ENCODE measurements at regions not wholly inside any gene's neighbourhood (a gene's known extent, or its start where the extent isn't known, plus 50 kb on each side); places are given as distances from the start of the nearest gene placed in this dataset.

DNA sequence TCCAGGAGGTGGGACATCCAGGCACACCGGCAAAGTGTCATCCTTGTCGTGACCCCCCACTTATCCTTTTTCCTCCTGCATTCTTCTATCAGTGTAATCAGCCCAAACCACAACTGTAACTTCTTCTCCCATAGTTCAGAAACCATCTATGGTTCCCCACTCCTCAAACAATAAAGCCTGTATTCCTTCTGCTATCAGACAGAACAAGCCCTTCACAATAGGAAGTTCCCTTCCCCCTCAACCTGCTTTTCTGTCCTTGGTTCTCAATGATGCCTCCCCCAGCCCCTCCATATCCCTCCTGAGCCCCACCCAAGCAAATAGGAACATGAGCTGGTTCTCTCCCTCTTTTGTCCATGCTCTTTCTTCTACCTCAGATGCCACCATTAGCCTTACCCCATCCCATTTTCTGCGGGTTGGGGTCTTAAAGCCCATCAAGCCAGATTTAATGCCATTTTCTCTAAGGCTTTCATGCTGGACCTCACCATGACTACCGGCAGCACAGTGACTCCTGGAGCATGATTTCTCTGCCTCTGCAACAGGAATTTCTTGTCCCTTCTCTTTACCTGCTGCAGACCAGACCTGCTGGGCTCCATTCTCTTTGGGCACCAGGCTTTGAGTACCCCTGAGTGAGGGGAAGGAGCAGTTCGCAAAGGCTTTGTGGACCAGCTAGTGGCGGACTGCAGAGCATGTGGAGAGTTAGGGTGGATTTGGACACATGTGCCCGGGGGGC is 92.8 kb upstream of the PAX2 start:
- H3K27ac ChIP-seq, result no peak overlapping the region
- no peak for TF ChIP-seq ZFX (IDR thresholded peaks at IDR 0.05; ENCODE audit: borderline replicate concordance)
- TF ChIP-seq, protein P1, sequence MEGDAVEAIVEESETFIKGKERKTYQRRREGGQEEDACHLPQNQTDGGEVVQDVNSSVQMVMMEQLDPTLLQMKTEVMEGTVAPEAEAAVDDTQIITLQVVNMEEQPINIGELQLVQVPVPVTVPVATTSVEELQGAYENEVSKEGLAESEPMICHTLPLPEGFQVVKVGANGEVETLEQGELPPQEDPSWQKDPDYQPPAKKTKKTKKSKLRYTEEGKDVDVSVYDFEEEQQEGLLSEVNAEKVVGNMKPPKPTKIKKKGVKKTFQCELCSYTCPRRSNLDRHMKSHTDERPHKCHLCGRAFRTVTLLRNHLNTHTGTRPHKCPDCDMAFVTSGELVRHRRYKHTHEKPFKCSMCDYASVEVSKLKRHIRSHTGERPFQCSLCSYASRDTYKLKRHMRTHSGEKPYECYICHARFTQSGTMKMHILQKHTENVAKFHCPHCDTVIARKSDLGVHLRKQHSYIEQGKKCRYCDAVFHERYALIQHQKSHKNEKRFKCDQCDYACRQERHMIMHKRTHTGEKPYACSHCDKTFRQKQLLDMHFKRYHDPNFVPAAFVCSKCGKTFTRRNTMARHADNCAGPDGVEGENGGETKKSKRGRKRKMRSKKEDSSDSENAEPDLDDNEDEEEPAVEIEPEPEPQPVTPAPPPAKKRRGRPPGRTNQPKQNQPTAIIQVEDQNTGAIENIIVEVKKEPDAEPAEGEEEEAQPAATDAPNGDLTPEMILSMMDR (IDR thresholded peaks at IDR 0.05), result no peak

DNA sequence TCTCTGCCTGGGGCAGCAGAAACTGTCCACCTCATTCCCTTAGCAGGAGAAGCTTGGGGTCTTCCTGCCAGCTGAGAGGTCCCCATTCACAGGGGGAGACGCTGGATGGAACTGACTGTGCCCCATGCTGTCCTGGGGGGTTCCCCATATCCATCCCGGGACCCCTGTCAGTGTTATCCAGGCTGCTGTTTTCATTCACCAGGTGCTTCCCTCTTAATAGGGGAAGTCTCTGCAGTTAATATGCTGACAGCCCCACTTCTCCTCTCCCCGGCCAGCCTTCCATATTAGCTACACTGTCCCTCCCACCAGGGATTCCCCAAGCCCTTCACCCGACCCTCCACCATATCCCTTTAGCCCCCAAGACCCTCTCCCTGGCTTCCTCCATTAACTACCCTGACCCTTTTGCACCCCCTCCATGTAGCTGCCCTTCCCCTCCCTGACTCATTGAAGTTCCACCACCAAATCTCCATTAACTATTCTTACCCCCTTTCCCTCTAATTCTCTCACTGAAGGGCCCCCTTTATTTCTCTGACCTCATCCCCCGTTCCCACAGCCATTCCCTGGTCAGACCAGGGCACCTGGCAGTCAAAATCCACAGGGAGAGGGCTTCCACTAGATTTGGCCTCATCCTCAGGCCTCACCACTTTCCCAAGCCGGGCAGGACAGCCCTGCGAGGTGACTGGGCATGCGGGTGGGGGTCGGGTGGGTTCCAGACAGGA is 92.0 kb upstream of the PAX2 start:
- no peak for TF ChIP-seq ZFX (IDR thresholded peaks at IDR 0.05; ENCODE audit: borderline replicate concordance)
- TF ChIP-seq, protein P1 (IDR thresholded peaks at IDR 0.05), result no peak
- H3K27ac ChIP-seq, result no peak overlapping the region

DNA sequence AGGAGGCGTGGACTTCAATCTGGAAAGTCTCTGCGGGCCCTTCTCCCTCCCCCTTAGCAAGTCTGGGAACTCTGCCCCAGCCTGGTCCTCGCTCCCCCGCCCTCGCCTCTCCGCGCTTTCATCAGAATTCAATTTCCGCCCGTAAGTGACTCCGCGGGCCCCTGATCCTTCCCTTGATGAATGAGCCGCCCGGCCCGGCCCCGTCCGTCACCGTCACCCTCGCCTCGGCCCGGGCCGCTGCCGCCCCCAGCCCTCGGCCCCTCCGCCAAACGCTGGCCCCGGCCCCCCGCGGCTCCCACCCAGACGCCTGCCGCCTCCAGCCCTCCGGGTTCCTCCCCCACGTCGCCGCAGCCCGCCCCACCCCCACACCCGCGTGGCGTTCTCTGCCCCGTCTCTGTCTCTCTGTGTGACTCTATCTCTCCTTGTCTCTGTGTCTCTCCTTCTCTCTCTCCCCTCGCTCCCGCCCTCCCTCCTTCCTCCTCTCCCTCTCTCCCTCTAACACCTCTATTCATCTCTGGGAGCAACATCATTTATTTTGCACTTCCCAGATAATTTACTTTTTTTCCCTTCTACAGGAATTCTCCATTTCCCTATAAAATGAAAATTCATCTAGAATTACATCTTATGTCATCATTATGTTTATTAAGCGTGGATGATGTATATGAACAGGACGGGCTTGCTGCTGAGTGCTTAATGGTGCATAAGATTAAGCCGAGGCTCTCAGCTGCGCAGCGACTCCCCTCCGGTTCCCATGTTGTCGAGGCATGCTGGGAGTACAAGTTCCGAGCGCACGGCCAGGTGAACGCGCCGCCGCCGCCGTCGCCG is 91.2 kb upstream of the PAX2 start:
- H3K27ac ChIP-seq, result no peak overlapping the region

DNA sequence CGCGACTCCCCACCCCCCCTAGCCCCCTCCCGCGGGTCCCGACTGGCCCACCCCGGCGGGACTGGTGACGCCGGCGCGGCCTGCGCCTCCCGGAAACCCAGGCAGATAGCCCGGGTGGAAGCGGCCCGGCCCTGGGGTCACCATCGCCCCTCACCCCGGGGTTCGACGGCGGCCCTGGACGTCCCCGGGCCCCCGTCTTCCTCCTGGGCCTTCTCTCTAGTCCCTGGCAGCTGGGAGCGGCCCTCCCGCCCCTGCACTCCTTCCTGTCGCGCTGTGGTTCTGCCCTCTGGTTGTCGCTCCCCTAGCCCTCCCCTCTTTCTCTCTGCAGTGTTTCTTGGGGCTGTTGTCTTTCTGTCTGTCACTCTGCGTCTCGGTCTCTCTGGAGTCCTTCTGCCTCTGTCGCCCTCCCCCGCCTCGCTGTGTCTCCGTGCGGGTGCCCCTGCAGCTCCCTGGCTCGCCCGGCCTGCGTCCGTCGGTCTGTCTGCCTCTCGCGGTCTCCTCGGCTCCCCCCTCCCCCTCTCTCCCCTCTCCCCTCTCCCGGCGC is 90.5 kb upstream of the PAX2 start:
- TF ChIP-seq, protein P1 (IDR thresholded peaks at IDR 0.05), result no peak
- TF ChIP-seq ZFX (IDR thresholded peaks at IDR 0.05; ENCODE audit: borderline replicate concordance), result no peak
- H3K27ac ChIP-seq, result no peak overlapping the region

More for the DNA sequence above, 91.2 kb upstream of the PAX2 start:
- TF ChIP-seq, protein P1 (IDR thresholded peaks at IDR 0.05), result no peak
- no peak for TF ChIP-seq ZFX (IDR thresholded peaks at IDR 0.05; ENCODE audit: borderline replicate concordance)

DNA sequence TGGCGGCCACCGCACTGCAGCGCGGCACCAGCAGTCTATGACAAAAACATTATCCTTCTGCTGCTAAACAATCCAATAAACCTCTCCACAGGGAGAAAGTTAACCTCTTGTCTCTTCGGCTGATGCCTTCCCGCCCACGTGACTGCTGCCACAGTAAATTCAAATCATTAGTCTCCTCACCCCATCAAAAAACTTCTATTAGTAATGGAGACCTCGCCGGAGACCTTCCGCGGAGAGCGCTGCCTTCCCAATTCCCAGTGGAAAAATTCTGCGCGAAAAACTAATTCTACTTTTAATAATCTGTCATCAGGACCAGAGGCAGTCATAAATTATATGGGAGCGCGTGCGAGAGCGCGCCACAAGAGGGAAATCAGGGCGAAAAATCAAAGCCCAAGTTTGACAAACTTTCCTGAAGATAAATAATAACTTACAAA is 90.0 kb upstream of the PAX2 start:
- TF ChIP-seq, protein P1 (IDR thresholded peaks at IDR 0.05), result no peak
- no peak for TF ChIP-seq ZFX (IDR thresholded peaks at IDR 0.05; ENCODE audit: borderline replicate concordance)
- no peak overlapping the region for H3K27ac ChIP-seq

DNA sequence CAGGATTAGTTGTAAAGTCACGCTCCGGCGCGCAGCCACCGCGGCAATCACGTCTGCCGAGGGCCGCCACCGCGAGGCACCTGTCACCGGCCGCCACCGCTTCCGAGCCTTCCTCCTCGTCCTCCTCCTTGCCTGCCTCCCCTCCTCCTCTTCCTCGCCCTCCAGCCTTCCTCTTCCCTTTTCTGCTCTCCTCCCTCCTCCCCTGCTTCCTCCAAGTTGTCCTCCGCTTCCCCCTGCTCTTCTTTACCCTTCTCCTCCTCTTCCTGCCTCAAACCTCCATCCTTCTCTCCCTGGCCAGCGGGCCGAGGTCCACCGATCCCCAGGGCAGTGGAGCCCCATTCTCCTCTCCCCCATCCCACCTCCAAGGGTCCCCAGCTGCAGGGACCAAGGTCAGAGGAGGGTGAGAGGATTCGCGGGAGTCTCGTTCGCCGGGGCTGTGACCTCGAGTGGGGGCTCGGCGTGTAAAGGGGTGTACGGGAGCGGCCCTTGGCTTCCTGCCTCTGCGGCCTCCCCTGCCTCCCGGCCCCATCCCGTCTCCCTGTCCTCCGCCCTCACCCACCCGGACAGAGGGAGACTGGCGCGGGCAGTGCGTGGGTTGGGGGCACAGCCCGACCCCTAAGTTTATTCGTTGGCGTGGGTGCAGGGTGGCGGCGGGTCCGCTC is 89.5 kb upstream of the PAX2 start:
- TF ChIP-seq, protein P1 (IDR thresholded peaks at IDR 0.05), result no peak
- no peak for TF ChIP-seq ZFX (IDR thresholded peaks at IDR 0.05; ENCODE audit: borderline replicate concordance)
- H3K27ac ChIP-seq, result no peak overlapping the region
